Mucosa of descending colon (tissue), 3 donors: ENCODE measurements at regions not wholly inside any gene's neighbourhood (a gene's known extent, or its start where the extent isn't known, plus 50 kb on each side); places are given as distances from the start of the nearest gene placed in this dataset.

Experiments
- ATAC-seq: fragments of 200-7000 bp; cut with Tn5 transposase; one replicate; pipeline ENCODE4 v1.9.1; 2020; ENCODE audit warnings: mild to moderate bottlenecking, moderate library complexity
- DNase-seq, 3 donors: peaks; one replicate each; pipeline ENCODE4 v3.0.0-alpha.2; 2020
- H3K36me3 ChIP-seq: fragments of 200-600 bp; one replicate; pipeline ENCODE4 v1.8.0; 2021; ENCODE audit warnings: low read depth, mild to moderate bottlenecking
- H3K4me1 ChIP-seq: fragments of 200-600 bp; one replicate; pipeline ENCODE4 v1.8.0; 2021; ENCODE audit warnings: low read depth, mild to moderate bottlenecking
- H3K4me3 ChIP-seq: fragments of 200-600 bp; one replicate; pipeline ENCODE4 v1.8.0; 2021; ENCODE audit warnings: mild to moderate bottlenecking
- H3K9me3 ChIP-seq: fragments of 200-600 bp; one replicate; pipeline ENCODE4 v1.8.0; 2021; ENCODE audit warnings: mild to moderate bottlenecking
- CTCF ChIP-seq: fragments of 200-600 bp; IDR thresholded peaks from one replicate; pipeline ENCODE4 v1.8.0; 2022; ENCODE audit warnings: antibody characterized with exemption, mild to moderate bottlenecking
- intact Hi-C, 2 donors: fragments of 100-400 bp; cut with DNase I in 1 of 2; cut with micrococcal nuclease in 1 of 2; formaldehyde crosslinking; loops; one replicate each; pipeline versions ENCODE4 v1.11.0 to v1.11.1; 2022; cut with DNase I, micrococcal nuclease
- donor health status: DM: no; HTN: no; CAD: no; lungs with moderate emphysema.
- donor health status: DM: no; HTN: no; CAD: no.
- donor health status: DM: no; HTN: yes; CAD: no.

DNA sequence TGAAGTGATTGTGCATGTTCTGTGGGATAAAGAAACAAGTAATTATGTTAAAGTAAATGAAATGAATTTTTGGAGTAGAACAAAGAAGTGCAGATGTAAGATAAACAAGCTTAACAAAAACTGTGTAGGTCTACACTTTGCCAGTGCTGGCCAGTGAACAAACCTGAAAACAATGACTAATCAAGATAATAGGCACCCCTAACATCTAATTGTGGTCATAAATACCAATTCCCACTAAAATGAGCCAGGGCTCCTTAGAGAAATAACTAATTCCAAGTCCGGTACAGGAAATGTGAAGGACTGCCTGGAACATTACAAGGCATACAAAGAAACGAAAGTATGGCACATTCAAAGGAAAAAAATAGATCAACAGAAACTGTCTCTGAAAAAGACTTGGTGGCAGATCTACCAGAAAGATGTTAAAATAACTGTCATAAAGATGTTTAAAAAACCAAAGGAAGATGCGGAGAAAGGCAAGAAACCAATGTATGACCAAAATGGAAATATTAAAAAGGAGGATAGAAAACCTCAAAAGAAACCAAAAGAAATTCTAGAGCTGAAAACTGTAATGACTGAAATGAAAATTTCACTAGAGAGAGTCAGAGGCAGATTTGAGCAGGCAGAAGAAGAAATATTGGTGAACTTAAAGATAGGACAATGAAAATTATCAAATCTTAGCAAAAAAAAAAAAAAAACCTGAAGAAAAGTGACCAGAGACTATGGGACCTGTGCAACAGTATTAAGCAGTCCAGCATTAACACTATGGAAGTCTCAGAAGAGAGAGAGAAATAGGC is 94.7 kb upstream of the SLC66A3 start:
- intact Hi-C loops: no loop called here
- DNase-seq (no peak), ATAC-seq (no peak)
- peaks cover 6% of the 10 kb centered on the region for H3K4me1 ChIP-seq
- peaks cover 17% of the 10 kb centered on the region for H3K9me3 ChIP-seq
- H3K36me3 ChIP-seq: no peaks in the 10 kb centered on the region
- H3K4me3 ChIP-seq: no peak overlapping the region
- TF ChIP-seq CTCF: no peak

- TF ChIP-seq CTCF: no peak
- DNase-seq (peak in 2 of 3 donors; percentile 28 to 61), ATAC-seq (peak; percentile 98)
- Histone ChIP-seq H3K4me1 (peaks cover 12% of the 10 kb centered on the region), H3K36me3 (no peaks in the 10 kb centered on the region), H3K4me3 (no peak overlapping the region), H3K9me3 (peaks cover 11% of the 10 kb centered on the region)
- intact Hi-C loops: no loop called here
Observed at GRCh38 chr2:11065833-11066485, 89.3 kb upstream of the SLC66A3 start.

GRCh38 chr2:11067221-11068078 is 87.8 kb upstream of the SLC66A3 start:
- intact Hi-C loops: no loop called here
- DNase-seq (no peak), ATAC-seq (no peak)
- peaks cover under 1% of the 10 kb centered on the region for H3K9me3 ChIP-seq
- no peak for TF ChIP-seq CTCF
- H3K36me3 ChIP-seq: no peaks in the 10 kb centered on the region
- H3K4me3 ChIP-seq: no peak overlapping the region
- H3K4me1 ChIP-seq: peaks cover 12% of the 10 kb centered on the region

DNA sequence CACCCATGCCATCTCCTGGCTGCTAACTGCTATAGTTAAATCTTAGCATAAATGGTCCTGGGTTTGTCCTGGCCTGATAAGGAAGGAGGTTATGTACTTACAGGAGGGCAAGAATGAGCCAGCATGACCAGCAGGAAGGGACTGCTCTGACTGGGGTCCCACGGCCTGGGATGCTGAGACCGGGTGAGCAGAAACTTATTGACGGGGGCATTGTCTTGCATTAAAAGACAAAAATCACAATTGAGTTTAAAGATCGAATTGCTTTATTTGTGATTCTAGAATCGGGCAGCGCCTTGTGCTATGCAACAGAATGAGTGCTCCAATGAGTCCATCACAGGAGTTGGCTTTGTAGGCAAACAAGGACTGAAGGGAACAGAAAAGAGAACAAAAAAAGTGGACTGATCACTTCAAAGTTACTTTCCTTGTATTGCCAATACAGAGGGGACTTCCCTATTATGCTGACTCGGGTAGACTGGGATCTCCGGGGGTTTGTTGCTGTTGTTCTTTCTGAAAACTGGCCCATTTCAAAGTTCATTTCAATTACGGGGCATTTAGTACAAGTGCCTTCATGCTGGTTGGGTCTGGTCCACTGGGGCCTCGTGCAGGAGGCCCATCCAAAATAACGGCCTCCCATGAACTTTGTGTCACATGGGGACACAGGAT is 87.1 kb upstream of the SLC66A3 start:
- H3K4me1 ChIP-seq: peaks cover 15% of the 10 kb centered on the region
- H3K36me3 ChIP-seq: no peaks in the 10 kb centered on the region
- DNase-seq: no peak
- no peak for TF ChIP-seq CTCF
- H3K9me3 ChIP-seq: no peaks in the 10 kb centered on the region
- ATAC-seq: no peak
- intact Hi-C loops: no loop called here
- H3K4me3 ChIP-seq: no peak overlapping the region

DNA sequence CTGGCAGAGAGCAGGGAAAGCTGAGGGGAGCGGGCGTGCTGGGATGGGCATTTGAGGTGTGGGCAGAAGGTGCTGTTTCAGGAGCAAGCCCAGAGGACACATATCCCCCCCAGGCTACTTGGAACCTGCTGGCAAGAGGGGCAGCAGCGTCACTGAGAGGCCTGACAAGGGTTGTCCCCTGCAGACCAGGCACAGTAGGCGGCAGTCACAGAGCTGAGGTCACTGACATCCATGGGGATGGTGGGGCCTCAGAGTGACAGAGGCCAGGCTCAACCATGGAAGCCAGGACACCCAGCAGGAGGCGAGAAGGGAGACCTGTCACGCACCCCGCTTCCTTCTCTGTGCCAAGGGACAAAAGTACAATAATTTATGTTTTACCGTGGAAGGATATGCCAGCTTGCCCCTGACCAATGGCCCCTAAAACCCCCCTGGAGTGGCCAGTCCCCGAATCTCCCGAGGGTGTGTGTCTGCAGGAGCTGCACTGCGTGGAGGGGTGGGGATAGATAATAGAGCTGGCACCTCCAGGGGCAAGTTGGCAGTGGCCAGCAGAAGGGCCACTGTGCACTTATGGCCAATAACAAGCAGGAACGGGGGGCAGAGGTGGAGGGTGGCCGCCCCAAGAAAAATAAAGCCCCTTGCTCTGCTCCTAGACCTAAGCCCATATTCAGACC is 86.3 kb upstream of the SLC66A3 start:
- ATAC-seq (no peak), DNase-seq (no peak)
- H3K4me3 ChIP-seq: no peak overlapping the region
- no peak for TF ChIP-seq CTCF
- H3K9me3 ChIP-seq: no peaks in the 10 kb centered on the region
- intact Hi-C loops: no loop called here
- H3K4me1 ChIP-seq: peaks cover 15% of the 10 kb centered on the region
- no peaks in the 10 kb centered on the region for H3K36me3 ChIP-seq
